ENCODE measurements at regions not wholly inside any gene's neighbourhood (a gene's known extent, or its start where the extent isn't known, plus 50 kb on each side); places are given as distances from the start of the nearest gene placed in this dataset.

GRCh38 chr10:124268976-124269375 is 149.7 kb downstream of the OAT start:
- no peaks in the 10 kb centered on the region for H3K36me3 Mint-ChIP-seq
- H3K9me3 Mint-ChIP-seq = peaks cover 14% of the 10 kb centered on the region
- H3K4me3 Mint-ChIP-seq = no peak overlapping the region
- H3K4me1 Mint-ChIP-seq = no peaks in the 10 kb centered on the region
- ATAC-seq = no peak
- DNase-seq (ENCODE audit: low spot score in 2 of 2) = no peak
- no peak overlapping the region for H3K27ac Mint-ChIP-seq

- Mint-ChIP-seq H3K36me3 (no peaks in the 10 kb centered on the region), H3K9me3 (peaks cover 11% of the 10 kb centered on the region), H3K4me1 (no peaks in the 10 kb centered on the region), H3K4me3 (no peak overlapping the region), H3K27ac (no peak overlapping the region)
- ATAC-seq (no peak), DNase-seq (ENCODE audit: low spot score in 2 of 2) (no peak)
Measured at GRCh38 chr10:124267911-124268549, 150.7 kb downstream of the OAT start.

- Mint-ChIP-seq H3K4me1 (no peaks in the 10 kb centered on the region), H3K36me3 (no peaks in the 10 kb centered on the region), H3K27ac (no peak overlapping the region), H3K4me3 (no peak overlapping the region), H3K9me3 (peaks cover 7% of the 10 kb centered on the region)
- DNase-seq (ENCODE audit: low spot score in 2 of 2) (no peak), ATAC-seq (no peak)
Measured at GRCh38 chr10:124267231-124267885, 151.4 kb downstream of the OAT start.

- no peaks in the 10 kb centered on the region for H3K4me1 Mint-ChIP-seq
Measured at GRCh38 chr10:124266468-124267230, 152.1 kb downstream of the OAT start.

GRCh38 chr10:124265776-124266467 is 152.8 kb downstream of the OAT start:
- H3K4me1 Mint-ChIP-seq = no peaks in the 10 kb centered on the region
- ATAC-seq (no peak), DNase-seq (ENCODE audit: low spot score in 2 of 2) (no peak)
- H3K4me3 Mint-ChIP-seq = no peak overlapping the region
- no peaks in the 10 kb centered on the region for H3K9me3 Mint-ChIP-seq
- no peaks in the 10 kb centered on the region for H3K36me3 Mint-ChIP-seq
- no peak overlapping the region for H3K27ac Mint-ChIP-seq

More at GRCh38 chr10:124266468-124267230, 152.1 kb downstream of the OAT start:
- peaks cover 2% of the 10 kb centered on the region for H3K9me3 Mint-ChIP-seq
- DNase-seq (ENCODE audit: low spot score in 2 of 2) (no peak), ATAC-seq (no peak)
- no peaks in the 10 kb centered on the region for H3K36me3 Mint-ChIP-seq
- no peak overlapping the region for H3K4me3 Mint-ChIP-seq
- no peak overlapping the region for H3K27ac Mint-ChIP-seq

GRCh38 chr10:124265391-124265745 is 153.4 kb downstream of the OAT start:
- H3K36me3 Mint-ChIP-seq = no peaks in the 10 kb centered on the region
- ATAC-seq (no peak), DNase-seq (ENCODE audit: low spot score in 2 of 2) (no peak)
- H3K9me3 Mint-ChIP-seq = no peaks in the 10 kb centered on the region
- no peak overlapping the region for H3K4me3 Mint-ChIP-seq
- no peaks in the 10 kb centered on the region for H3K4me1 Mint-ChIP-seq
- H3K27ac Mint-ChIP-seq = no peak overlapping the region

GRCh38 chr10:124264711-124265390 is 153.9 kb downstream of the OAT start:
- no peaks in the 10 kb centered on the region for H3K4me1 Mint-ChIP-seq
- ATAC-seq = no peak

GRCh38 chr10:124264271-124264670 is 154.5 kb downstream of the OAT start:
- H3K27ac Mint-ChIP-seq = no peak overlapping the region
- no peak for DNase-seq (ENCODE audit: low spot score in 2 of 2)
- no peaks in the 10 kb centered on the region for H3K36me3 Mint-ChIP-seq
- ATAC-seq = no peak
- H3K4me1 Mint-ChIP-seq = no peaks in the 10 kb centered on the region
- H3K9me3 Mint-ChIP-seq = no peaks in the 10 kb centered on the region
- no peak overlapping the region for H3K4me3 Mint-ChIP-seq

More at GRCh38 chr10:124264711-124265390, 153.9 kb downstream of the OAT start:
- Mint-ChIP-seq H3K27ac (no peak overlapping the region), H3K9me3 (no peaks in the 10 kb centered on the region), H3K4me3 (no peak overlapping the region), H3K36me3 (no peaks in the 10 kb centered on the region)
- no peak for DNase-seq (ENCODE audit: low spot score in 2 of 2)

- DNase-seq (ENCODE audit: low spot score in 2 of 2) = no peak
- H3K4me3 Mint-ChIP-seq = no peak overlapping the region
- H3K4me1 Mint-ChIP-seq = no peaks in the 10 kb centered on the region
- no peaks in the 10 kb centered on the region for H3K36me3 Mint-ChIP-seq
- no peak overlapping the region for H3K27ac Mint-ChIP-seq
- H3K9me3 Mint-ChIP-seq = no peaks in the 10 kb centered on the region
- no peak for ATAC-seq
Measured at GRCh38 chr10:124263726-124264125, 155.0 kb downstream of the OAT start.

- H3K27ac Mint-ChIP-seq = no peak overlapping the region
- DNase-seq (ENCODE audit: low spot score in 2 of 2) (no peak), ATAC-seq (no peak)
- no peak overlapping the region for H3K4me3 Mint-ChIP-seq
- H3K36me3 Mint-ChIP-seq = no peaks in the 10 kb centered on the region
- no peaks in the 10 kb centered on the region for H3K4me1 Mint-ChIP-seq
- H3K9me3 Mint-ChIP-seq = no peaks in the 10 kb centered on the region
Measured at GRCh38 chr10:124262971-124263370, 155.8 kb downstream of the OAT start.

GRCh38 chr10:124262234-124262865 is 156.4 kb downstream of the OAT start:
- H3K27ac Mint-ChIP-seq = no peak overlapping the region
- H3K4me1 Mint-ChIP-seq = no peaks in the 10 kb centered on the region
- DNase-seq (ENCODE audit: low spot score in 2 of 2) (no peak), ATAC-seq (no peak)
- no peaks in the 10 kb centered on the region for H3K9me3 Mint-ChIP-seq
- no peaks in the 10 kb centered on the region for H3K36me3 Mint-ChIP-seq
- H3K4me3 Mint-ChIP-seq = no peak overlapping the region

- no peak overlapping the region for H3K4me3 Mint-ChIP-seq
- H3K36me3 Mint-ChIP-seq = no peaks in the 10 kb centered on the region
- ATAC-seq = no peak
- no peak for DNase-seq (ENCODE audit: low spot score in 2 of 2)
- H3K4me1 Mint-ChIP-seq = no peaks in the 10 kb centered on the region
- H3K9me3 Mint-ChIP-seq = no peaks in the 10 kb centered on the region
- H3K27ac Mint-ChIP-seq = no peak overlapping the region
Measured at GRCh38 chr10:124259139-124259825, 159.4 kb downstream of the OAT start.

GRCh38 chr10:124257781-124258180 is 160.9 kb downstream of the OAT start:
- Mint-ChIP-seq H3K4me3 (no peak overlapping the region), H3K4me1 (no peaks in the 10 kb centered on the region), H3K27ac (no peak overlapping the region), H3K9me3 (no peaks in the 10 kb centered on the region), H3K36me3 (no peaks in the 10 kb centered on the region)
- ATAC-seq = no peak
- DNase-seq (ENCODE audit: low spot score in 2 of 2) = no peak

- DNase-seq (ENCODE audit: low spot score in 2 of 2) (no peak), ATAC-seq (no peak)
- Mint-ChIP-seq H3K27ac (no peak overlapping the region), H3K9me3 (no peaks in the 10 kb centered on the region), H3K4me3 (no peak overlapping the region), H3K36me3 (no peaks in the 10 kb centered on the region), H3K4me1 (no peaks in the 10 kb centered on the region)
Measured at GRCh38 chr10:124256151-124256550, 162.6 kb downstream of the OAT start.

Measured in stimulated activated effector memory CD8-positive, alpha-beta T cell treated with anti-CD3 and anti-CD28 coated beads, Interleukin-12 subunit alpha, Interleukin-12 subunit beta, amount 100 ng/mL, for 72 hours (primary cell).